ENCODE measurements at regions not wholly inside any gene's neighbourhood (a gene's known extent, or its start where the extent isn't known, plus 50 kb on each side); places are given as distances from the start of the nearest gene placed in this dataset.

GRCh38 chr5:58246461-58246944 is 213.4 kb downstream of the PLK2 start:
- DNase-seq = no peak

DNA sequence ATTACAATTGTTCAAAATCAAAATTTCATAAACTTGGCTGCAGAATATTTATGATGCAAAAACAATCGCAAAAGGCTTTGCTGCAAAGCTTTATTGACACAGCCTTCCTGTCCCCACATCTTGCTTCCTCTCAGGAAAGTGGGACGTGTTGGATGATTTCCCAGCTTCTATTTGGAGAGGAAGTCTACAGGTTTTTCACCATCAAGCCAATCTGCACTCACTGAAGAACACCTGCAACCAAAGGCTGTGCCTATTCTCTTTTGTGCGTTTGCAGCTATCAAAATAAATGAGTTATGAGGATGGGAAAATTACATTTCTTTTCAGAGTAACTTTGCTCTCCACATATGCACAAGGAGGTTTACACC is 214.4 kb downstream of the PLK2 start:
- no peak for DNase-seq

DNA sequence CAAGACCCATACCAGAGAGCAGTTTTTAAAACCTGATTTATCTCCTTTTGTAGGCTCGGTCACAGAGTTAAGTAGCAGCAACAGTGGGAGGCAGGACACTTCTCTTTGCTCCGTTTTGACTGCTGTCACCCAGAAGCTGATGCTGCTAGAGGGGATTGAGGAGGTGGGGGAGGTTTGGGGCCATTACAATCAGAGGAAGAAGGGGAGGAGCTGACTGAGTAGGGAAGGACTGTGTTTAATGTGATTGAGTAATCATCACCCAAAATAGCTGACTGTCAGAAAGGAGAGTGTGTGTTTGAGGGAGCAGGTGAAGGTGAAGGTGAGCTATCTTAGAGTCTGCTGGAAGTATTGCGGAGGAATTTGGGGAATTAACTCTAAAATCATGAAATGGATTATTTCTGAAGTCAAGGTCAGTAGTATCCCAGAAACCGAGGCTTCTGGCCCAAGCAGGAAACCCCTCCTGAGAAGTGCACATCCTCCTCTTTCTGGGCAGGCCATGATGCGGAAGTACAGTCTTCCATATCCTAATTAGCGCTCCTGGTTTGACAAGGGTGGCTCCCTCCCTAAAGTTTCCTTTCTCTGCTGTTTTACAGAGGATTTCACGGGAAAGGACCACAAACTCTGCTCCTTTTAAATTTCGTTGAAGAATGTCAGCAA is 214.9 kb downstream of the PLK2 start:
- DNase-seq = no peak

DNA sequence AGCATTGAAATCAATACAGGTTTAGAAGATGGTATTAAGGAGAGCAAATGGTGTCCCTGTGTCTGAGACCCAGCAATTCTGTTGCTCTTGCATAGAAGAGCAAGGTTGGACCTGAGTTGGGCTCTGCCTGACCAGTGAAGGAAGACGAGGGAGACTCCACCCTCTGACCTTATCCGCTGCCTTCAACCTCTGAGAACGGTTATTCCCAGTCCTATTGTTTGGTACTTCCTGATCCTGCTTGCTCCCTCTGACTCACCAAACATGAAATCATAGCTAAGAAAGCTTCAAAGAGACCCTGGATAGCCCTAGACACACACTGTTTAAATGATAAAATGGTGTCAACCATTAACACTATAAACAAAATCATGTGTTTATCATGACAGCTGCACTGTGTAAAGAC is 218.5 kb downstream of the PLK2 start:
- DNase-seq = no peak

- no peak for DNase-seq
Measured at GRCh38 chr5:58240322-58240721, 219.6 kb downstream of the PLK2 start.

DNA sequence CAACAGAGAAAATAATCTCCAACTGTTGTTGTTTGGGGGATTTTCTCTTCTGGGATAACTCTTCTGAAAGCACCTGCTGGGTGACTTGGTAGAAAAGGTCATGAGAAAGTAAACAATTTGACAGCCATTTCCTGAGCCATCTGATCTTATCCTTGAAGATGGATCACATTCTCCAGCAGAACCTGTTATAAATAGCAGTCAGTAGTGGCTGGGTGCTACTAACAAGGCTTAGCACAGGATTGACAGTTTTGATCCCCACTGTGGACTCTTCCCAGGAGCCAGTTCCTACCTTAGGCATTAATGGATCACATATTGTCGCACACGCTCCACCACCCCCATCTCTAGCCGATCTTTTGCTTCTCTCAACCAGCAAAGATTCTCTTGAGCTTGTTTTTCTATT is 220.2 kb downstream of the PLK2 start:
- no peak for DNase-seq

DNA sequence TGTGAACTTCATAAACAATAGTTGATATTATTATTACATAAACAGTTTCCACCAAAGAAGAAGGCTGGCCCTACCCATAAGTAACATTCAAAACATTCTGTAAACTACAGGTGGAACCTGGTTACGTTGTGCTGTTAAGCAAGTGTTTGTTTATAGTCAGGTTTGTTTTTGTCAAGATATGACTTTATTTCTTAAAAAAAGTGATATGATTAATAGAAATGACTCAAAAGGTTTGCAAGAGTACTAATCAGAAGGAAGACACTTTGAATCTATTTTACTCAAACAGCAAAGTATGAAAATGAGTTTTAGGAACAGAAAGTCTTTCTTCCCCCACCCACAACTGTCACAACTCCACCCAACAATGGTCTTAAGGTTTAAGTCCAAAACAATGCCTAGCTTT is 220.8 kb downstream of the PLK2 start:
- no peak for DNase-seq

GRCh38 chr5:58236498-58236897 is 223.4 kb downstream of the PLK2 start:
- no peak for DNase-seq

- DNase-seq = no peak
Measured at GRCh38 chr5:58235299-58235698, 224.6 kb downstream of the PLK2 start.

DNA sequence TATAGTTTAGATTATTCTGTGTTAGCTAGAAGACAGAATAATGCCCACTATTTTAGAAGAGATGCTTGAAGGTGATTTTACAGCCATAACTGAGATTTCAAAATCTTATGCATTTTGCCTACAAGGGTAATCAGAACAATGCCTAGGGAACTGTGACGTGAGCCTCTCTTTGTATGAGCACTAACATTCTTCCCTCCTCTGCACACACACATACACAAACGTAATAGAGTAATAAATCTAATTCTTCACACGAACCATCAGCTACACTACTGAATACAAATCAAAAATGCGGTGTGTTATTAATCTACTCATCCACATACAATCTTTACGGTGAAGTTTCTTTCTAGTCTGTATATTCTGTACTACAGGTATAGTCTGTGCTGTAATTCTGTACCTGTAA is 227.8 kb downstream of the PLK2 start:
- DNase-seq = no peak

DNA sequence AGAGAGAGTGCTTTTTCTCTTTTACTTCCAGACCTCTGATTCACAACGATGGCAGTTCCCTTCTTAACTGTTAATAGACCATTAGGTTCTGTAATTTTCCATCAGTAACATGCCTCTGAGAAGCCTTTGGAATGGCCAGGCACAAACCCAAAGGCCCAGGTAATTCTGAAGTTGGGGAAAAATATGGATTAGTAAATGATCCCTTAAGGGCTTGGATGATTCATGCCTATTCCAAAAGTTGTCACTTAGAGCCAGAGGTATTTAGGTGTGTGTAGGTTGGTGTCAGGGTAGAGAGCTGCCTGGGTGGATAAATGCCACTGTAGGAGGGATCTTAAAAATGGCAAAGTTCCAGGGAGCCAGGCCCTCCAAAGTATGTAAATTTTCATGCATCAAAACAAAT is 228.8 kb downstream of the PLK2 start:
- no peak for DNase-seq

DNA sequence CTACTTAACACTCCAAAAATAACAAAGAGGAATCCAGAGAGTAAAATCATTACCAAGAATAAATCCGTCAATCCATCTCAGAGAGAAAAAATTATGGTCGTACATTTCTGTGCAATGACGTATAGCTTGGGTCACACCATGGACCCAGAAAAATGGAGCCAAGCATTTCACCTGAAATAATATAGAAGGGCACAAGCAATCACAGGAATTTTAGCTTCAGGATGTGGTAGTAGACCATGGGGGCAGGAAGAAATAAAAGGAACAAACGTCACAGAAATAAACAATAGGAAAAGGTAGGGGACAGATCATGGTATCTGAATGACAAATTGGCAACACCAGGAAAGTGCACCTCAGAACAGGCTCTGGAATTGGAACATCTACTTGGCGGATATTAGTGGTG is 231.0 kb downstream of the PLK2 start:
- no peak for DNase-seq

- DNase-seq = no peak
Measured at GRCh38 chr5:58227858-58228257, 232.0 kb downstream of the PLK2 start.

DNA sequence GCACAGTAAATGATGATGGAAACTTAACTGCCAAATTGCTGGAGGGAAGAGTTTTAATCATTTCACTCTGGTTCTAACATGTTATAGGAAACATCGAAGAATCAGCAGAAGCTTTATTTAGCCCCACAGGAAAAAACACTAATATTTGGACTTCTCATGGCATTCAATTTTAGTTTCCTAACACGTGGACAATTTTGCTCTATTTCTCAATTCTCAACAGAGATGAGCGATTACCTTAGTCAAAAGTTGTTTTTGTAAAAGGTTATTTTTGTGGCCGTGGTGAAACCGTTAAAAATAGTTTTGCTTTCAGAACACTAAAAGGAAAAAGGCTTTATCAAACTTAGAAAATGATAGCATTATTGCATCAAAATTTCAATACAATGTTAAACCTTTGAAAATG is 235.2 kb downstream of the PLK2 start:
- DNase-seq = no peak

GRCh38 chr5:58224221-58224620 is 235.7 kb downstream of the PLK2 start:
- no peak for DNase-seq

- DNase-seq = no peak
Measured at GRCh38 chr5:58215364-58215763, 244.5 kb downstream of the PLK2 start.

DNA sequence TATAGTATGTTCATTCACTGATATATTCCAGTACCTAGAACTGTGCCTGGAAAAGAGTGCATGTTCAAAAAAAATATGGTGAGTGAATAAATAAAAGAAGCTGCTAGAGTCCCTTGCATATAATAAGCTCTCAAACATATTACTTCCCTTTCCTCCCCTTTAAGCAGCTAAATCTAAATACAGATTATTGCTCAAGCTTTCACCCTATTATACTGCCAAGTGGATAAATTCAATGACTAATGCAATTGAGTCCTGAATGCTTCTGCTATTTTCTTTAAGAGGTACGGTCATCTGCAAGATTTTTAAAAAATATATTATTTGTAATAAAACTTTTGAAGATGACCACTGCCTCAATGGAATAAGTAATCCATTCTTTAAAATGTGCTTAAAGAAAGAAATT is 248.4 kb downstream of the PLK2 start:
- DNase-seq = no peak

GRCh38 chr5:58208674-58209073 is 251.2 kb downstream of the PLK2 start:
- no peak for DNase-seq

DNA sequence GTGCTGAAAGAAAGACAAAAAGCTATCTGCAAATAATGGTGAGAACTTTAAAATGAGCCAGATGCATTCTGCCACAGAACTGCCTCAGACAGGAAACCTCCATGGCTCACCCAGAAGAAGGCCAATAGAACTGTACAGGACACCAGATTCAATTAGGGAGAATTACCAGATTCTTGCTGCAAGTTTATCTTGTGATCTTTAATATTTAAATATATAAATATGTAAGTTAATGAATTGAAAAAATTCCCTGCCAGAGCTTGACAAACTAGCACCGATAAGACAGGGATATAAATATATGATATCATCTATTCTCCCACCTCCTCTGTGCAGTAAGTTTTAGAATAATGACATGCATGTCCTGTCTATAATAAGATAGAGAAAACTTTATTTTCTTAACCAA is 252.8 kb downstream of the PLK2 start:
- no peak for DNase-seq

- no peak for DNase-seq
Measured at GRCh38 chr5:58204966-58205365, 254.9 kb downstream of the PLK2 start.

DNA sequence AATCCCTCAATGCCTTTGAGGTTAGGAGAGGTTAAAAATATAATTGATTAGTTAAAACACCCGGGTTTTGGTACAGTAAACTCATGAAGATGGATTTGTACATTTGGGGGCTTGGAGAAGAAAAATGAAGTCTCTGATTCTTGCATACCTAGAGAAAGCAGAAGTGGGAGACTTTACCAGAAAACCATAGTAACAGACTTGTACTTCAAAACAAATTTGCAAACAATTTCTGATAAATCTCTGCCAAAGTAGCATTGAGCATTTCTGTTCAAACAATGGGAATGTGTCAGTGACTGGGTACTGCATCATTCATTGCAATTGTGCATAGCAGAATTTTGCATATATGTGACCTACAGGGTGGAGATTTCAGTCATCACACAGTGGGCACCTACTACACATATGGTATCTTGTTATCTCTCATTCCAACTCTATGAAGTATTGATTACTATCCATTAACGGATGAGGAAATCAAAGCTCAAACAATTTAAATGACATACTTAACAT is 256.9 kb downstream of the PLK2 start:
- DNase-seq = no peak

- no peak for DNase-seq
Measured at GRCh38 chr5:58201922-58202648, 257.8 kb downstream of the PLK2 start.

DNA sequence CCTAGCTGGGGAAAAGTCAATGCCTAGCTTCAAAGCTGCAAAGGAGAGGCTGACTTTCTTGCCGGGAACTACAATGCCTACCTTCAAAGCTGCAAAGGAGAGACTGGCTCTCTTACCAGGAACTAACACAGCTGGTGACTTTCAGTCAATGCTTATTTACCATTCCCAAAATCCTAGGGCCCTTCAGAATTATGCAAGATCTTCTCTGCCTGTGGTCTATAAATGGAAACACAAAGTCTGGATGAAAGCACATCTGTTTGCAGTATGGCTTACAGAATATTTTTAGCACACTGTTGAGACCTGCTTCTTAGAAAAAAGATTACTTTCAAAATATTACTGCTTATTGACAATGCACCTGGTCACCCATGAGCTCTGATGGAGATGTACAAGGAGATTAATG is 259.4 kb downstream of the PLK2 start:
- no peak for DNase-seq

- DNase-seq = no peak
Measured at GRCh38 chr5:58199087-58199486, 260.8 kb downstream of the PLK2 start.

- no peak for DNase-seq
Measured at GRCh38 chr5:58198330-58198729, 261.6 kb downstream of the PLK2 start.
